Upper lobe of right lung (tissue), 1 donor: ENCODE measurements at regions not wholly inside any gene's neighbourhood (a gene's known extent, or its start where the extent isn't known, plus 50 kb on each side); places are given as distances from the start of the nearest gene placed in this dataset.

Experiments
- ATAC-seq: fragments of 200-7000 bp; cut with Tn5 transposase; one replicate; pipeline ENCODE4 v1.9.1; 2020; ENCODE audit warnings: mild to moderate bottlenecking, moderate library complexity
- DNase-seq: peaks from one replicate; pipeline ENCODE4 v3.0.0-alpha.2; 2020
- H3K27ac ChIP-seq: fragments of 200-600 bp; one replicate; pipeline ENCODE4 v1.8.0; 2022
- H3K27me3 ChIP-seq: fragments of 200-600 bp; one replicate; pipeline ENCODE4 v1.8.0; 2022; ENCODE audit warnings: mild to moderate bottlenecking
- H3K36me3 ChIP-seq: fragments of 200-600 bp; one replicate; pipeline ENCODE4 v1.8.0; 2022
- H3K4me1 ChIP-seq: fragments of 200-600 bp; one replicate; pipeline ENCODE4 v1.8.0; 2022
- H3K4me3 ChIP-seq: fragments of 200-600 bp; one replicate; pipeline ENCODE4 v1.8.0; 2022; ENCODE audit warnings: mild to moderate bottlenecking
- H3K9me3 ChIP-seq: fragments of 200-600 bp; one replicate; pipeline ENCODE4 v1.8.0; 2022
- intact Hi-C: fragments of 100-400 bp; cut with DNase I; formaldehyde crosslinking; loops from one replicate; pipeline ENCODE4 v1.11.0; 2022
- TF ChIP-seq, protein P1 (sequence below): fragments of 200-600 bp; IDR thresholded peaks from one replicate; pipeline ENCODE4 v1.8.0; 2022; ENCODE audit warnings: antibody characterized with exemption
- donor health status: DM: no; HTN: yes; CAD: no; lungs with severe emphysema.

DNA sequence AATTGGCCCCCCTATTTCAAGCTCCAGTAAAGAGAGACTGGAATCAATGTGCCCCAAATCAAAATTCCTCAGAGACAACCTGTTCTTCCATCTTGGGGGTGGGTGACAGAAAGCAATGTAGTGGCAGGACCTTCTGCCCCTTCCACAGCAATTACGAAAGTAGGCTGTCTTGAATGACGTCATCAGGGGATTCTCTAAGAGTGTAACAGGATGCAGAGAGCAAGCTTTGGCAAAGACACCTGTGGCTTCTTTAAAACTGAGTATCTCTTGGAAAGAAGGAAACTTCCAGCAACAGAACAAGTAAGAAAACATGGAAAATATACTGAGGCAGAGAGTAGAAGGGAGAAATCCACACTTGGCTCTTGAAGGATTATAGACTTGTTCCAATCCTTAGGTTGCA is 247.6 kb upstream of the PDE4D start:
- ATAC-seq = no peak
- TF ChIP-seq, protein P1, sequence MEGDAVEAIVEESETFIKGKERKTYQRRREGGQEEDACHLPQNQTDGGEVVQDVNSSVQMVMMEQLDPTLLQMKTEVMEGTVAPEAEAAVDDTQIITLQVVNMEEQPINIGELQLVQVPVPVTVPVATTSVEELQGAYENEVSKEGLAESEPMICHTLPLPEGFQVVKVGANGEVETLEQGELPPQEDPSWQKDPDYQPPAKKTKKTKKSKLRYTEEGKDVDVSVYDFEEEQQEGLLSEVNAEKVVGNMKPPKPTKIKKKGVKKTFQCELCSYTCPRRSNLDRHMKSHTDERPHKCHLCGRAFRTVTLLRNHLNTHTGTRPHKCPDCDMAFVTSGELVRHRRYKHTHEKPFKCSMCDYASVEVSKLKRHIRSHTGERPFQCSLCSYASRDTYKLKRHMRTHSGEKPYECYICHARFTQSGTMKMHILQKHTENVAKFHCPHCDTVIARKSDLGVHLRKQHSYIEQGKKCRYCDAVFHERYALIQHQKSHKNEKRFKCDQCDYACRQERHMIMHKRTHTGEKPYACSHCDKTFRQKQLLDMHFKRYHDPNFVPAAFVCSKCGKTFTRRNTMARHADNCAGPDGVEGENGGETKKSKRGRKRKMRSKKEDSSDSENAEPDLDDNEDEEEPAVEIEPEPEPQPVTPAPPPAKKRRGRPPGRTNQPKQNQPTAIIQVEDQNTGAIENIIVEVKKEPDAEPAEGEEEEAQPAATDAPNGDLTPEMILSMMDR = no peak
- no peak overlapping the region for H3K4me3 ChIP-seq
- no peak for DNase-seq
- H3K36me3 ChIP-seq = no peaks in the 10 kb centered on the region
- intact Hi-C loops = no loop called here
- no peak overlapping the region for H3K27ac ChIP-seq
- H3K4me1 ChIP-seq = no peaks in the 10 kb centered on the region
- no peaks in the 10 kb centered on the region for H3K9me3 ChIP-seq
- H3K27me3 ChIP-seq = no peaks in the 10 kb centered on the region

DNA sequence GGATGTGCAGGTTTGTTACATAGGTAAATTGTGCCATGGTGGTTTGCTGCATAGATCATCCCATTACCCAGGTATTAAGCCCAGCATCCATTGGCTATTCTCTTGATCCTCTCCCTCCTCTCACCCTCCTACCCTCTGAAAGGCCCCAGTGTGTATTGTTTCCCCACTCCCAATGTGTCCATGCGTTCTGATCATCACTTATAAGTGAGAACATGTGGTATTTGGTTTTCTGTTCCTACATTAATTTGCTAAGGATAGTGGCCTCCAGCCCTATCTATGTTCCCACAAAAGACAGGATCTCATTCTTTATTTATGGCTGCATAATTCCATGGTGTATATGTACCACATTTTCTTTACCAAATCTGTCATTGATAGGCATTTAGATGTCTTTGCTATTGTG is 243.3 kb upstream of the PDE4D start:
- H3K4me1 ChIP-seq = no peaks in the 10 kb centered on the region
- no peaks in the 10 kb centered on the region for H3K36me3 ChIP-seq
- DNase-seq (no peak), ATAC-seq (no peak)
- no peak overlapping the region for H3K27ac ChIP-seq
- H3K9me3 ChIP-seq = no peaks in the 10 kb centered on the region
- H3K27me3 ChIP-seq = no peaks in the 10 kb centered on the region
- intact Hi-C loops = no loop called here
- H3K4me3 ChIP-seq = no peak overlapping the region
- TF ChIP-seq, protein P1 = no peak

DNA sequence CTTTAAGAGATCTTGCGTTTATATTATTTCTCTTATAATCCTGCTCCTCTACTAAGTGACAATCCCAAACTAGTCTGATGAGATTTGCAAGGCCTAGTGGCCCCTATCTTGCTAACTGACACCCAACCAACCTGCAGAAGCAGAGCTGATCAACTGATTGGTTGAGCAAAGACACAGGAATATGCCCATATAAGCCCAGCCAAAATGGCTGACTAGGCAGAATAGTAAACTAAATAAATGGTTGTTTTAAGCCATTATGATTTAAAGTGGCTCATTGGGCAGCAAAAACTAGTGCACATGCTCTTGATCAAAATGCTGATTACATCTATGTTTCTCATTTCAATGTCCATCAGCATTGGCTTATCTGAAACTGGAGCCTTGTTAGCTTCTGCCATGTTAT is 238.0 kb upstream of the PDE4D start:
- TF ChIP-seq, protein P1 = no peak
- no peaks in the 10 kb centered on the region for H3K4me1 ChIP-seq
- intact Hi-C loops = no loop called here

DNA sequence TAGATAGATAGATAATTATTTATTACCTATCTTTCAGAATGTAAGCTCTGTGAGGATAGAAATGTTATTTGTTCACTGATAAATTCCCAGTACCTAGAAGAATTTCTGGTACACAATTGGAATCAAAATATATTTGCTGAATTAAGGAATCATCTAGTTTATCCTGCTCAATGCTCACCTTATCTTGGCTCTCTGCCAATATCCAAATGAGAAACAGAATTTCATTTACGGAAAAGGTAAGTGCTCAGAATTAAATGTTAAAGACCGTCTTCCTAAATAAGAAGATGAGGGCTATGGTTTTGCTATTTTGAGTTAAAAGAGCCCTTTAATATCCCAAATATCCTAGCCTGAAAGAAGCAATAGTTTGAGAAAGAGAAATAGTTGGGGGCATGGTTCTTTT is 232.1 kb upstream of the PDE4D start:
- H3K36me3 ChIP-seq = no peaks in the 10 kb centered on the region
- no peak overlapping the region for H3K4me3 ChIP-seq
- no peaks in the 10 kb centered on the region for H3K27me3 ChIP-seq
- no peak for ATAC-seq
- DNase-seq = no peak
- intact Hi-C loops = no loop called here
- no peak overlapping the region for H3K27ac ChIP-seq
- TF ChIP-seq, protein P1 = no peak
- no peaks in the 10 kb centered on the region for H3K9me3 ChIP-seq
- no peaks in the 10 kb centered on the region for H3K4me1 ChIP-seq

More for the DNA sequence above, 238.0 kb upstream of the PDE4D start:
- no peaks in the 10 kb centered on the region for H3K9me3 ChIP-seq
- no peak overlapping the region for H3K4me3 ChIP-seq
- H3K27me3 ChIP-seq = no peaks in the 10 kb centered on the region
- no peak for ATAC-seq
- no peaks in the 10 kb centered on the region for H3K36me3 ChIP-seq
- no peak overlapping the region for H3K27ac ChIP-seq
- no peak for DNase-seq

DNA sequence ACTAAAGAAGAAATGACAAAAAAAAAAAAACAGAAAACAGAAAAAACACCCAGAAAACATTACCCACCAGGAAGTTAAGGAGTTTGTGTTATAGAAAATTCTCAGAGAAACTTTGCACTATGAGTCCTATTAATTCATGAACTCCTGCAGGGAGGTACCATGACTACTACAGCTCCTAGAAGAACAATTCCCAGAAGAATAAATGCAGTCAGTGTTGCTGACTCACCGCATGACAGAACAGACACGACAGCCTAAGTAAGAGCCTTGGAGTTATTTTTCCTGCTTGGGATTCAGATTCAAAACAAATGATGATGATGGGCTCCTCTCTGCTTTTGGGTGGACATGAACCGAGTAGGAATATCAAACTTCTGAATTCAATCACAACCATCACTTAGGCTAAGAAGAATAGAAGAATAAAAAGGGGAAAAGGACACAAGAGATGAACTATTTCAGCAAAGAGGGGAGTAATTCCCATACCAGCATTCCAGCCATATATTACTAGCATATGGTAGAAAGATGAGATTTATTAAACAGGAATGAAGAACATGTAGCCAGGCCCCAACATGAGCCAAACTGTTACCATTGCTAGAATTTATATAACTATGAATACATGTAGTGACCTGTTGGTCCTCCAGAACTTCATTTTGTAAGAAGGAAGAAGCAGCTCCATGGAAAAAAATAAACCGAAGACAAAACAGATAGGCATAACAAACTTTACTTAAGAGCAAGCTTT is 209.6 kb upstream of the PDE4D start:
- Histone ChIP-seq H3K4me1 (no peaks in the 10 kb centered on the region), H3K27ac (no peak overlapping the region), H3K36me3 (no peaks in the 10 kb centered on the region), H3K9me3 (no peaks in the 10 kb centered on the region), H3K27me3 (no peaks in the 10 kb centered on the region), H3K4me3 (no peak overlapping the region)
- DNase-seq (no peak), ATAC-seq (no peak)
- intact Hi-C loops = no loop called here
- TF ChIP-seq, protein P1 = no peak

DNA sequence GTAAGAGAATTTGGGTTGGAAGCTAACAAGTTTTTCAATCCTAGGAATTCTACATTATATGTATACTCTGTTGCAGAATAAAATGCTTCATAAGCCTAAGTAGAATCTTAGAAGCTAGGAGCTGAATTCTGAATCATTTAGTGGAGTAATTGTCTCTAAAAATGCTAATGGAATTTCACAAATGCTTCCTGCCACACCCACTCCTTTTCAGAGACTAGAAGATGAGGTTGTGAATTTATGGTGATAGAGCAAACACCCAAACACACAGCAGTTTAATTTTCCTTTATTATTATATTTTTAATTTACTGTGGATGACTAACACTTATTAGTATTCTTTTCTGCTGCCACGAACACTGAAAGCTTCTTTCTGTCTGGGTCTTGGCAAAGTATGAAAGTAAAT is 208.0 kb upstream of the PDE4D start:
- intact Hi-C loops = no loop called here
- TF ChIP-seq, protein P1 = no peak
- no peak for ATAC-seq

More for the DNA sequence above, 208.0 kb upstream of the PDE4D start:
- no peak overlapping the region for H3K4me3 ChIP-seq
- no peaks in the 10 kb centered on the region for H3K27me3 ChIP-seq
- no peak for DNase-seq
- no peaks in the 10 kb centered on the region for H3K9me3 ChIP-seq
- no peak overlapping the region for H3K27ac ChIP-seq
- no peaks in the 10 kb centered on the region for H3K36me3 ChIP-seq
- no peaks in the 10 kb centered on the region for H3K4me1 ChIP-seq
